GM23338 (cell line): ENCODE measurements at regions not wholly inside any gene's neighbourhood (a gene's known extent, or its start where the extent isn't known, plus 50 kb on each side); places are given as distances from the start of the nearest gene placed in this dataset.

ENCODE experiments used
- ATAC-seq: fragments of 200-7000 bp; cut with Tn5 transposase; 3 replicates; pipeline ENCODE4 v1.9.1; 2020
- DNase-seq: peaks from one replicate; pipeline ENCODE4 v3.0.0-alpha.2; 2015; ENCODE audit warnings: low spot score
- H2AFZ ChIP-seq: fragments of 200-600 bp; sonication (generic); 2 replicates; pipeline ENCODE4 v1.8.0; 2016; ENCODE audit warnings: antibody characterized with exemption, mild to moderate bottlenecking, moderate library complexity
- H3F3A ChIP-seq: fragments of 200-600 bp; sonication (generic); replicated peaks from 2 replicates; pipeline ENCODE4 v1.8.0; 2017; ENCODE audit warnings: antibody characterized with exemption, mixed run types, low read depth
- H3K27ac ChIP-seq: fragments of 200-600 bp; sonication (generic); 2 replicates; pipeline ENCODE4 v1.6.1; 2016; ENCODE audit warnings: low read depth
- H3K27me3 ChIP-seq: fragments of 200-600 bp; sonication (generic); 2 replicates; pipeline ENCODE4 v1.8.0; 2016; ENCODE audit warnings: mild to moderate bottlenecking, mixed run types, moderate library complexity; ENCODE audit not compliant: insufficient read depth
- H3K36me3 ChIP-seq: fragments of 200-600 bp; sonication (generic); 2 replicates; pipeline ENCODE4 v1.8.0; 2016; ENCODE audit warnings: mild to moderate bottlenecking; ENCODE audit not compliant: insufficient read depth
- H3K4me1 ChIP-seq: fragments of 200-600 bp; sonication (generic); 2 replicates; pipeline ENCODE4 v1.8.0; 2016; ENCODE audit warnings: mild to moderate bottlenecking, moderate library complexity; ENCODE audit not compliant: insufficient read depth
- H3K4me2 ChIP-seq: fragments of 200-600 bp; sonication (generic); 2 replicates; pipeline ENCODE4 v1.7.1; 2017; ENCODE audit warnings: mixed run types
- H3K4me3 ChIP-seq: fragments of 200-600 bp; sonication (generic); 2 replicates; pipeline ENCODE4 v1.6.1; 2016; ENCODE audit warnings: mixed run types
- H3K79me2 ChIP-seq: fragments of 200-600 bp; sonication (generic); replicated peaks from 2 replicates; pipeline ENCODE4 v1.8.0; 2017; ENCODE audit warnings: mild to moderate bottlenecking; ENCODE audit not compliant: insufficient read depth
- H3K9me2 ChIP-seq: fragments of 200-600 bp; sonication (generic); 2 replicates; pipeline ENCODE4 v1.8.0; 2017; ENCODE audit not compliant: insufficient read depth
- H4K20me1 ChIP-seq: fragments of 200-600 bp; sonication (generic); replicated peaks from 2 replicates; pipeline ENCODE4 v1.8.0; 2017; ENCODE audit warnings: mild to moderate bottlenecking; ENCODE audit not compliant: insufficient read depth
- H3K27ac Mint-ChIP-seq: 2 replicates; pipeline ENCODE4 v1.8.0; 2020; ENCODE audit warnings: inconsistent platforms, mild to moderate bottlenecking, moderate library complexity, mixed read lengths
- H3K27me3 Mint-ChIP-seq: 3 replicates; pipeline ENCODE4 v1.8.0; 2022; ENCODE audit warnings: low read depth, mild to moderate bottlenecking, moderate library complexity, mixed read lengths, inconsistent platforms; ENCODE audit not compliant: insufficient read depth, poor library complexity
- H3K36me3 Mint-ChIP-seq: 3 replicates; pipeline ENCODE4 v1.8.0; 2021; ENCODE audit warnings: low read depth, mild to moderate bottlenecking, inconsistent platforms, moderate library complexity, mixed read lengths
- H3K4me1 Mint-ChIP-seq: 3 replicates; pipeline ENCODE4 v1.8.0; 2020; ENCODE audit warnings: mild to moderate bottlenecking, inconsistent platforms, mixed read lengths
- H3K4me3 Mint-ChIP-seq: 3 replicates; pipeline ENCODE4 v1.8.0; 2021; ENCODE audit warnings: moderate library complexity, mild to moderate bottlenecking, inconsistent platforms, mixed read lengths
- H3K9me3 Mint-ChIP-seq: 3 replicates; pipeline ENCODE4 v1.8.0; 2020; ENCODE audit warnings: moderate library complexity, mild to moderate bottlenecking, inconsistent platforms, mixed read lengths
- CREB1 ChIP-seq: fragments of 250-450 bp; sonication (Bioruptor Pico); IDR thresholded peaks from 2 replicates; pipeline ENCODE4 v1.5.0; 2020; ENCODE audit warnings: low read depth, mild to moderate bottlenecking, moderate library complexity
- CTCF ChIP-seq, 2 experiments: fragments of 200-600 bp in 1 of 2; sonication (generic) in 1 of 2; conservative IDR thresholded peaks; 2 replicates each; pipeline versions ENCODE4 v1.5.1 to v1.6.1; 2016 to 2017; ENCODE audit warnings: antibody characterized with exemption in 2 of 2, low read depth in 2 of 2, mild to moderate bottlenecking in 2 of 2, moderate library complexity in 1 of 2
- ETS1 ChIP-seq: IDR thresholded peaks from 2 replicates; pipeline ENCODE4 v1.6.1; 2016; ENCODE audit warnings: antibody characterized with exemption
- EZH2 ChIP-seq: fragments of 200-600 bp; sonication (generic); IDR thresholded peaks from one replicate; pipeline ENCODE4 v1.8.0; 2017; ENCODE audit warnings: antibody characterized with exemption, mild to moderate bottlenecking, low read depth; ENCODE audit not compliant: unreplicated experiment
- EZH2phosphoT487 ChIP-seq: fragments of 200-600 bp; sonication (generic); IDR thresholded peaks from one replicate; pipeline ENCODE4 v1.8.1; 2018; ENCODE audit warnings: antibody characterized with exemption; ENCODE audit not compliant: unreplicated experiment
- JUNB ChIP-seq: IDR thresholded peaks from one replicate; pipeline ENCODE4 v1.6.1; 2016; ENCODE audit warnings: antibody characterized with exemption; ENCODE audit not compliant: unreplicated experiment
- POLR2AphosphoS5 ChIP-seq: IDR thresholded peaks from 2 replicates; pipeline ENCODE4 v1.6.1; 2016; ENCODE audit warnings: antibody characterized with exemption, low read depth
- STAT1 ChIP-seq: IDR thresholded peaks from one replicate; pipeline ENCODE4 v1.6.1; 2016; ENCODE audit warnings: antibody characterized with exemption; ENCODE audit not compliant: unreplicated experiment
- ZNF114 ChIP-seq: fragments of 250-450 bp; sonication (Bioruptor Pico); IDR thresholded peaks from 2 replicates; pipeline ENCODE4 v1.5.0; 2020; ENCODE audit warnings: mild to moderate bottlenecking, moderate library complexity
- ZNF331 ChIP-seq: fragments of 250-450 bp; sonication (Bioruptor Pico); IDR thresholded peaks from 2 replicates; pipeline ENCODE4 v1.5.0; 2020; ENCODE audit warnings: low read depth, mild to moderate bottlenecking, moderate library complexity
- ZNF462 ChIP-seq: fragments of 250-450 bp; sonication (Bioruptor Pico); IDR thresholded peaks from 2 replicates; pipeline ENCODE4 v1.5.0; 2020; ENCODE audit warnings: mild to moderate bottlenecking, moderate library complexity

GRCh38 chr10:36662571-36662970, 462.8 kb upstream of the ANKRD30A start (continued):
- TF ChIP-seq STAT1 (no peak), ZNF114 (CRISPR knock-in tag) (no peak), ZNF462 (CRISPR knock-in tag) (no peak)

- Histone ChIP-seq H3K4me2 (no peak overlapping the region), H3K27me3 (no peaks in the 10 kb centered on the region), H3K79me2 (no peaks in the 10 kb centered on the region), H3K9me2 (no peaks in the 10 kb centered on the region), H3F3A (no peaks in the 10 kb centered on the region), H2AFZ (peak overlapping the region; percentile 44; the same call in 1 of the 2 replicates), H4K20me1 (no peaks in the 10 kb centered on the region), H3K36me3 (peaks cover 3% of the 10 kb centered on the region; the same call in 1 of the 2 replicates), H3K4me1 (peaks cover 3% of the 10 kb centered on the region; the same call in 1 of the 2 replicates), H3K4me3 (no peak overlapping the region), H3K27ac (no peak overlapping the region)
- ATAC-seq (no peak), DNase-seq (no peak)
- Mint-ChIP-seq H3K36me3 (peaks cover 8% of the 10 kb centered on the region), H3K27ac (no peak overlapping the region), H3K4me1 (peaks cover 8% of the 10 kb centered on the region; the same call in 2 of the 3 replicates), H3K9me3 (peaks cover 9% of the 10 kb centered on the region), H3K27me3 (peaks cover 2% of the 10 kb centered on the region), H3K4me3 (no peak overlapping the region)
- TF ChIP-seq CREB1 (CRISPR knock-in tag) (no peak), EZH2 (no peak), STAT1 (no peak), POLR2AphosphoS5 (no peak), ETS1 (no peak), CTCF (conservative IDR thresholded peaks at IDR 0.05; ENCODE audit: low read depth in 2 of 2) (no peak), JUNB (no peak), ZNF114 (CRISPR knock-in tag) (no peak), ZNF331 (CRISPR knock-in tag) (no peak), EZH2phosphoT487 (no peak)
Measured at GRCh38 chr10:36650274-36650673, 475.1 kb upstream of the ANKRD30A start.
